ENCODE measurements at regions not wholly inside any gene's neighbourhood (a gene's known extent, or its start where the extent isn't known, plus 50 kb on each side); places are given as distances from the start of the nearest gene placed in this dataset.

- Histone ChIP-seq H3K27me3 (ENCODE audit: insufficient read depth, low read length, poor library complexity) (no peaks in the 10 kb centered on the region), H4K5ac (ENCODE audit: low read length) (no peak overlapping the region), H2BK15ac (replicated peaks; ENCODE audit: low read depth) (no peak overlapping the region), H3K18ac (ENCODE audit: low read length) (no peak overlapping the region), H3K27ac (ENCODE audit: low read depth, low read length) (no peak overlapping the region), H2BK5ac (ENCODE audit: low read length) (no peak overlapping the region), H3K4me3 (ENCODE audit: low read length) (no peak overlapping the region), H3K79me2 (ENCODE audit: control insufficient read depth, insufficient read depth, low read length) (no peaks in the 10 kb centered on the region), H3K79me1 (ENCODE audit: low read length) (no peaks in the 10 kb centered on the region), H3K36me3 (ENCODE audit: control insufficient read depth, insufficient read depth, low read length) (no peaks in the 10 kb centered on the region), H3K9ac (ENCODE audit: low read length) (no peak overlapping the region), H3K56ac (ENCODE audit: low read length) (no peak overlapping the region), H4K8ac (ENCODE audit: low read depth, low read length) (no peak overlapping the region), H2BK120ac (ENCODE audit: low read depth, low read length) (no peak overlapping the region), H2AK5ac (ENCODE audit: low read length) (no peak overlapping the region), H3K23ac (ENCODE audit: low read length) (no peak overlapping the region), H3K4me2 (ENCODE audit: low read length) (no peak overlapping the region), H3K4ac (ENCODE audit: low read depth, low read length) (no peak overlapping the region), H3K4me1 (ENCODE audit: control insufficient read depth, low read depth, low read length) (no peaks in the 10 kb centered on the region)
- no peak for DNase-seq
- no CpG with 5 or more reads among the region's 1 CpG for WGBS (ENCODE audit: extremely low coverage, insufficient coverage, low lambda C conversion rate)
These were observed 251.1 kb upstream of the RMST start for GRCh38 chr12:97211416-97211930.

GRCh38 chr12:97216848-97217247 lies 245.8 kb upstream of the RMST start:
- Histone ChIP-seq H4K8ac (ENCODE audit: low read depth, low read length) (no peak overlapping the region), H2BK120ac (ENCODE audit: low read depth, low read length) (no peak overlapping the region), H3K18ac (ENCODE audit: low read length) (no peak overlapping the region), H3K27me3 (ENCODE audit: insufficient read depth, low read length, poor library complexity) (no peaks in the 10 kb centered on the region), H3K36me3 (ENCODE audit: control insufficient read depth, insufficient read depth, low read length) (no peaks in the 10 kb centered on the region), H3K27ac (ENCODE audit: low read depth, low read length) (no peak overlapping the region), H3K4me2 (ENCODE audit: low read length) (no peak overlapping the region), H2BK5ac (ENCODE audit: low read length) (no peak overlapping the region), H3K4ac (ENCODE audit: low read depth, low read length) (no peak overlapping the region), H4K5ac (ENCODE audit: low read length) (no peak overlapping the region), H2AK5ac (ENCODE audit: low read length) (no peak overlapping the region), H3K23ac (ENCODE audit: low read length) (no peak overlapping the region), H3K56ac (ENCODE audit: low read length) (no peak overlapping the region), H3K4me3 (ENCODE audit: low read length) (no peak overlapping the region), H3K4me1 (ENCODE audit: control insufficient read depth, low read depth, low read length) (no peaks in the 10 kb centered on the region), H3K79me1 (ENCODE audit: low read length) (no peaks in the 10 kb centered on the region), H3K79me2 (ENCODE audit: control insufficient read depth, insufficient read depth, low read length) (no peaks in the 10 kb centered on the region), H2BK15ac (replicated peaks; ENCODE audit: low read depth) (no peak overlapping the region), H3K9ac (ENCODE audit: low read length) (no peak overlapping the region)
- DNase-seq, result no peak
- no CpG with 5 or more reads among the region's 1 CpG for WGBS (ENCODE audit: extremely low coverage, insufficient coverage, low lambda C conversion rate)

DNA sequence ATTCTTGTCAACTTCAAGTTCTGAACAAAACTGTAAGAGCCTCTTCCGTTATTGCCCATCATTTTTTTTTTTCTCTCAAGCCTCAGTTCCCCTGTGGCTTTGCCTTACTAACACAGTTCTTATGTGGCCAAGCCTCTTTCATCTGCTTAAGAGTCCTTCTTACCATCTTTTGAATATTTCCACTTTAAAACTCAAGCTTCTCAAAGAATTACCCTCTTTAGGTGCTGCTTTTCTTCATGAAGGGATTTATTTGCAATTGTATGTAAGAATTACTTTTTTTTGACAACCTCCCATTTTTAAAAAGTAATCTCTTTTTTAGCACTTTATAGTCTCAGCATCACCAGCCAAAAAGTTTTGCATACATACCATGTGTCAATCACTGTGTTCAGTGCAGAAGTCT lies 240.2 kb upstream of the RMST start:
- WGBS (ENCODE audit: extremely low coverage, insufficient coverage, low lambda C conversion rate), result no CpG with 5 or more reads among the region's 1 CpG
- DNase-seq, result no peak
- Histone ChIP-seq H3K4ac (ENCODE audit: low read depth, low read length) (no peak overlapping the region), H2BK120ac (ENCODE audit: low read depth, low read length) (no peak overlapping the region), H3K36me3 (ENCODE audit: control insufficient read depth, insufficient read depth, low read length) (no peaks in the 10 kb centered on the region), H3K27ac (ENCODE audit: low read depth, low read length) (no peak overlapping the region), H2BK15ac (replicated peaks; ENCODE audit: low read depth) (no peak overlapping the region), H3K9ac (ENCODE audit: low read length) (no peak overlapping the region), H3K18ac (ENCODE audit: low read length) (no peak overlapping the region), H4K5ac (ENCODE audit: low read length) (no peak overlapping the region), H2AK5ac (ENCODE audit: low read length) (no peak overlapping the region), H3K27me3 (ENCODE audit: insufficient read depth, low read length, poor library complexity) (no peaks in the 10 kb centered on the region), H3K79me2 (ENCODE audit: control insufficient read depth, insufficient read depth, low read length) (no peaks in the 10 kb centered on the region), H2BK5ac (ENCODE audit: low read length) (no peak overlapping the region), H3K4me1 (ENCODE audit: control insufficient read depth, low read depth, low read length) (no peaks in the 10 kb centered on the region), H3K4me2 (ENCODE audit: low read length) (no peak overlapping the region), H3K4me3 (ENCODE audit: low read length) (no peak overlapping the region), H3K79me1 (ENCODE audit: low read length) (no peaks in the 10 kb centered on the region), H4K8ac (ENCODE audit: low read depth, low read length) (no peak overlapping the region), H3K23ac (ENCODE audit: low read length) (no peak overlapping the region), H3K56ac (ENCODE audit: low read length) (no peak overlapping the region)

DNA sequence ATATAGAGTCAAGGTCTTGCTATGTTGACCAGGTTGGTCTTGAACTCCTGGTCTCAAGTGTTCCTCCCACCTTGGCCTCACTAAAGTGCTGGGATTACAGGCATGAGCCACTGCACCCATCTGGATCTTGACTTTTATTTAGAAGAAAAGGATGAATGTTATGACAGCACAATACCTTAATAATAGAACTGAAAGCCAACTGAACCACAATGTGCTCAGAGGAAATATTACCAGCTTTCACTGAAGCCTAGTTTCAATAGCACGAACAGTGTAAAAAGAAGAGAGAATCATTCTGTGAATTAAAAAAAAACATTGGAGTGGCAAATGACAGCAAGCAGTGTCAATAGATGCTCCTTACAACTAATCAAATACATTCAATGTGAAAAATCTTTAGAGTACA lies 239.2 kb upstream of the RMST start:
- no peak overlapping the region for H3K4me3 ChIP-seq (ENCODE audit: low read length)
- no CpG with 5 or more reads among the region's 1 CpG for WGBS (ENCODE audit: extremely low coverage, insufficient coverage, low lambda C conversion rate)
- no peak overlapping the region for H3K18ac ChIP-seq (ENCODE audit: low read length)
- no peak overlapping the region for H4K8ac ChIP-seq (ENCODE audit: low read depth, low read length)
- no peak overlapping the region for H3K56ac ChIP-seq (ENCODE audit: low read length)
- no peak overlapping the region for H3K23ac ChIP-seq (ENCODE audit: low read length)
- no peaks in the 10 kb centered on the region for H3K79me2 ChIP-seq (ENCODE audit: control insufficient read depth, insufficient read depth, low read length)
- H3K4me2 ChIP-seq (ENCODE audit: low read length), result no peak overlapping the region
- H2AK5ac ChIP-seq (ENCODE audit: low read length), result no peak overlapping the region
- H2BK5ac ChIP-seq (ENCODE audit: low read length), result no peak overlapping the region
- no peaks in the 10 kb centered on the region for H3K36me3 ChIP-seq (ENCODE audit: control insufficient read depth, insufficient read depth, low read length)
- H3K79me1 ChIP-seq (ENCODE audit: low read length), result no peaks in the 10 kb centered on the region
- no peak for DNase-seq
- no peak overlapping the region for H3K4ac ChIP-seq (ENCODE audit: low read depth, low read length)
- no peak overlapping the region for H3K9ac ChIP-seq (ENCODE audit: low read length)
- H2BK120ac ChIP-seq (ENCODE audit: low read depth, low read length), result no peak overlapping the region
- H4K5ac ChIP-seq (ENCODE audit: low read length), result no peak overlapping the region
- H3K27ac ChIP-seq (ENCODE audit: low read depth, low read length), result no peak overlapping the region
- H3K4me1 ChIP-seq (ENCODE audit: control insufficient read depth, low read depth, low read length), result no peaks in the 10 kb centered on the region
- H2BK15ac ChIP-seq (replicated peaks; ENCODE audit: low read depth), result no peak overlapping the region
- no peaks in the 10 kb centered on the region for H3K27me3 ChIP-seq (ENCODE audit: insufficient read depth, low read length, poor library complexity)

GRCh38 chr12:97229004-97229403 lies 233.6 kb upstream of the RMST start:
- no peak for DNase-seq
- no peak overlapping the region for H2AK5ac ChIP-seq (ENCODE audit: low read length)
- no peak overlapping the region for H3K4me3 ChIP-seq (ENCODE audit: low read length)
- WGBS (ENCODE audit: extremely low coverage, insufficient coverage, low lambda C conversion rate), result no CpG with 5 or more reads among the region's 5 CpGs
- H3K4ac ChIP-seq (ENCODE audit: low read depth, low read length), result no peak overlapping the region
- no peak overlapping the region for H2BK5ac ChIP-seq (ENCODE audit: low read length)
- no peak overlapping the region for H3K9ac ChIP-seq (ENCODE audit: low read length)
- no peaks in the 10 kb centered on the region for H3K4me1 ChIP-seq (ENCODE audit: control insufficient read depth, low read depth, low read length)
- H2BK120ac ChIP-seq (ENCODE audit: low read depth, low read length), result no peak overlapping the region
- H3K4me2 ChIP-seq (ENCODE audit: low read length), result no peak overlapping the region
- H2BK15ac ChIP-seq (replicated peaks; ENCODE audit: low read depth), result no peak overlapping the region
- H3K79me2 ChIP-seq (ENCODE audit: control insufficient read depth, insufficient read depth, low read length), result no peaks in the 10 kb centered on the region
- H3K27me3 ChIP-seq (ENCODE audit: insufficient read depth, low read length, poor library complexity), result no peaks in the 10 kb centered on the region
- no peak overlapping the region for H3K27ac ChIP-seq (ENCODE audit: low read depth, low read length)
- no peaks in the 10 kb centered on the region for H3K36me3 ChIP-seq (ENCODE audit: control insufficient read depth, insufficient read depth, low read length)
- H4K8ac ChIP-seq (ENCODE audit: low read depth, low read length), result no peak overlapping the region
- no peaks in the 10 kb centered on the region for H3K79me1 ChIP-seq (ENCODE audit: low read length)
- H4K5ac ChIP-seq (ENCODE audit: low read length), result no peak overlapping the region
- no peak overlapping the region for H3K18ac ChIP-seq (ENCODE audit: low read length)
- H3K23ac ChIP-seq (ENCODE audit: low read length), result no peak overlapping the region
- H3K56ac ChIP-seq (ENCODE audit: low read length), result no peak overlapping the region

DNA sequence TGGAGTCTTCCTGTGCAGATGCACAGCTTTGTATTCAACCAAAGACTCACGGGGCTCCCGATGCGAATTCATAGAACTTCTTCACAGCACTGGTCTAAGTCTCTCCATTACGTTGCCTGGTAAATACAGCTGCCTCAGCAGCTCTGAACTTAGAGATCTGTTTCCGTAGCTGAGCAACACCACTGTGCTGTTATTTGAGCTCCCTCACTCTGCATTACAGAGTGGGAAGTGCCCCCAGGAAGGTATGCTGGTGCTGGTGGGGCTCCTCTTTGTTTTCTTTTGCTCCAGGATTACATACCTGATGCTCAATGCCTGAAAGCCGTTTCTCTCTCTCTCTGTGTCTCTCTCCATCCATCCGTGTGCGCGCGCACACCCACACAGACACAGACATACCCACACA lies 227.5 kb upstream of the RMST start:
- Histone ChIP-seq H3K18ac (ENCODE audit: low read length) (no peak overlapping the region), H4K8ac (ENCODE audit: low read depth, low read length) (no peak overlapping the region), H3K4me3 (ENCODE audit: low read length) (no peak overlapping the region), H2BK5ac (ENCODE audit: low read length) (no peak overlapping the region), H3K79me1 (ENCODE audit: low read length) (no peaks in the 10 kb centered on the region), H3K36me3 (ENCODE audit: control insufficient read depth, insufficient read depth, low read length) (no peaks in the 10 kb centered on the region), H4K5ac (ENCODE audit: low read length) (no peak overlapping the region), H3K4me2 (ENCODE audit: low read length) (no peak overlapping the region), H3K9ac (ENCODE audit: low read length) (no peak overlapping the region), H2BK120ac (ENCODE audit: low read depth, low read length) (no peak overlapping the region), H2AK5ac (ENCODE audit: low read length) (no peak overlapping the region), H3K79me2 (ENCODE audit: control insufficient read depth, insufficient read depth, low read length) (no peaks in the 10 kb centered on the region), H3K27me3 (ENCODE audit: insufficient read depth, low read length, poor library complexity) (no peaks in the 10 kb centered on the region), H2BK15ac (replicated peaks; ENCODE audit: low read depth) (no peak overlapping the region), H3K23ac (ENCODE audit: low read length) (no peak overlapping the region), H3K27ac (ENCODE audit: low read depth, low read length) (no peak overlapping the region), H3K4ac (ENCODE audit: low read depth, low read length) (no peak overlapping the region), H3K4me1 (ENCODE audit: control insufficient read depth, low read depth, low read length) (no peaks in the 10 kb centered on the region), H3K56ac (ENCODE audit: low read length) (no peak overlapping the region)
- WGBS (ENCODE audit: extremely low coverage, insufficient coverage, low lambda C conversion rate), result no CpG with 5 or more reads among the region's 10 CpGs
- DNase-seq, result peak; percentile 64
